Panc1 (cell line): ENCODE measurements at regions not wholly inside any gene's neighbourhood (a gene's known extent, or its start where the extent isn't known, plus 50 kb on each side); places are given as distances from the start of the nearest gene placed in this dataset.

Source experiments
- POLR2AphosphoS5 ChIP-seq: IDR thresholded peaks from 2 replicates; pipeline ENCODE4 v1.6.1; 2012; ENCODE audit warnings: mild to moderate bottlenecking, low read depth, low read length, moderate library complexity
- SIN3A ChIP-seq: IDR thresholded peaks from 2 replicates; pipeline ENCODE4 v1.6.1; 2012; ENCODE audit warnings: low read depth, mild to moderate bottlenecking, low read length, moderate library complexity, borderline replicate concordance; ENCODE audit not compliant: insufficient read depth
- TF ChIP-seq, protein P1 (sequence below): fragments of 450-650 bp; IDR thresholded peaks from 2 replicates; pipeline ENCODE4 v1.5.1; 2017; ENCODE audit warnings: mild to moderate bottlenecking

DNA sequence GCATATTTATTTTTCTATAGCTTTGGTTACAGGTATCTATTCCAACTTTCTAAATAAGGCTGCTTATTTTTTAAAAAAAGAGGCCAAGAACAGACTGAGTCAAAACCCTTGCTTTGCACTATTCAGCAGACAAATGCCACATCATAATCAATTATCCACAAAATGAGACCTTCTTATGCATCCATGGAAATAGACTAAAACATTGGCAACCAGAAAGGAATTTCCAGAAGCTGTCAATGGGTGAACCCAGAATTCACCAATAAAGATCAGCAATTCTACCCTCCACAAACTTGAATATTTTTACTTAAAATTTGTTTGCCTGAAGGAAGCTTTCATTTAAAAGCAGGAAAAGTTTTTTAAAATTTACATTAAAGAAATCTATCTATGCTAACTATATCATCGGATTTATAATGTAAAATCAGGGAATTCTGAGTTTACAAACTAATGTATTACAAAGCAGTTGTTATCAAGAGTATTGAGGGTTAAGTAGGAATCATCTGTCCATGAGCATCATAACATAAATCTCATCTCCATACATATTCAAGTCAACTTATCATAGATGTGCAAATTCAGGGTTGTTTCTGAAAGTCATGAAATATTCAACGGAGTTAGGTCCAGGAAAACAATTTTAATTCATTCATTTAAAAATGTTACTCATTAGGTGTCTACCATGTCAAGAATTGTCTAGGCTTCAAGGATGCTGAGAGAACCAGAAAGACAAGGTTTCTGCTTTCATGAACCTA, 548.0 kb downstream of the SATB2 start:
- TF ChIP-seq SIN3A: no peak
- TF ChIP-seq, protein P1, sequence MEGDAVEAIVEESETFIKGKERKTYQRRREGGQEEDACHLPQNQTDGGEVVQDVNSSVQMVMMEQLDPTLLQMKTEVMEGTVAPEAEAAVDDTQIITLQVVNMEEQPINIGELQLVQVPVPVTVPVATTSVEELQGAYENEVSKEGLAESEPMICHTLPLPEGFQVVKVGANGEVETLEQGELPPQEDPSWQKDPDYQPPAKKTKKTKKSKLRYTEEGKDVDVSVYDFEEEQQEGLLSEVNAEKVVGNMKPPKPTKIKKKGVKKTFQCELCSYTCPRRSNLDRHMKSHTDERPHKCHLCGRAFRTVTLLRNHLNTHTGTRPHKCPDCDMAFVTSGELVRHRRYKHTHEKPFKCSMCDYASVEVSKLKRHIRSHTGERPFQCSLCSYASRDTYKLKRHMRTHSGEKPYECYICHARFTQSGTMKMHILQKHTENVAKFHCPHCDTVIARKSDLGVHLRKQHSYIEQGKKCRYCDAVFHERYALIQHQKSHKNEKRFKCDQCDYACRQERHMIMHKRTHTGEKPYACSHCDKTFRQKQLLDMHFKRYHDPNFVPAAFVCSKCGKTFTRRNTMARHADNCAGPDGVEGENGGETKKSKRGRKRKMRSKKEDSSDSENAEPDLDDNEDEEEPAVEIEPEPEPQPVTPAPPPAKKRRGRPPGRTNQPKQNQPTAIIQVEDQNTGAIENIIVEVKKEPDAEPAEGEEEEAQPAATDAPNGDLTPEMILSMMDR: no peak
- no peak for TF ChIP-seq POLR2AphosphoS5
